Stimulated activated CD4-positive, alpha-beta T cell treated with anti-CD3 and anti-CD28 coated beads, Interleukin-15, amount 100 ng/mL, for 24 hours (primary cell): ENCODE measurements at regions not wholly inside any gene's neighbourhood (a gene's known extent, or its start where the extent isn't known, plus 50 kb on each side); places are given as distances from the start of the nearest gene placed in this dataset.
A peak's percentile ranks its signal among the peaks of the same experiment; 100 is the strongest.

Source experiments
- DNase-seq: peaks from one replicate; pipeline ENCODE4 v3.0.0-alpha.2; 2020

DNA sequence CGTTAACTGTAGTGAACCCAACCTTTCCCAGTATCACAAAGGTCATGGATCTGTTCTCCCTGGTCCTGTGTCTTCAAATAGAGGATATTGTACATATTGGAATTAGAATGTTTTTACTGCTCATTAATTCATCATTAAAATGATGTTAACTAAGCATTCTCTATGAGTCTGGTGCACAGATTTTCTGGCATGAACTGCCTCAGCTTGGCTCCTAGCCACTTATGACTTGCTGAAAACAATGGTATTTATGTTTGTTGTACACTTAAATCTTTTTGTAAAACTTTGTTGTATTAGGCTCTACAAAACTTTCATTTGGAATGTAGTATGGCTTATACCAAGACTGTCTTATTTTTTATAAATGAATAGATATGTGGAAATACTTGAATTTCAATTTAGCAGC, 329.4 kb downstream of the TFEC start:
- no peak for DNase-seq

DNA sequence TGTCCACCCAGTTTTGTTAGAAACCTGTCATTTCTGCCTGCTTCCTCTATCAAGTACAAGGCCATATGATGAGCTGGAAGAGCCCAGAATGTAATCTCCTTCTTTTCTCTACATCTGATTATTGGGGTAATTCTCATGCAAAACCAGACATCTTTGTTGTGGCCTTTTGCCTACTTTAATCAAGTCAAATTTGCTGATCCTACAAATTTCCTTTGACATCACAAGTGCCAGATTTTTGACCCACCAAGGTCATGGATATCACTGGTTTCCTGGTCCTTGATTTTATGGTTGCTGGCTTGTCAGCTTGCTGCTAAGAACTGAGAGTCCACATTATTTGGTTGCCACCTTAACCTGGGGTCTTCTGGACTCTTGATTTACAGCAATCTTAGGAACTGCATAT, 336.1 kb downstream of the TFEC start:
- DNase-seq = no peak

DNA sequence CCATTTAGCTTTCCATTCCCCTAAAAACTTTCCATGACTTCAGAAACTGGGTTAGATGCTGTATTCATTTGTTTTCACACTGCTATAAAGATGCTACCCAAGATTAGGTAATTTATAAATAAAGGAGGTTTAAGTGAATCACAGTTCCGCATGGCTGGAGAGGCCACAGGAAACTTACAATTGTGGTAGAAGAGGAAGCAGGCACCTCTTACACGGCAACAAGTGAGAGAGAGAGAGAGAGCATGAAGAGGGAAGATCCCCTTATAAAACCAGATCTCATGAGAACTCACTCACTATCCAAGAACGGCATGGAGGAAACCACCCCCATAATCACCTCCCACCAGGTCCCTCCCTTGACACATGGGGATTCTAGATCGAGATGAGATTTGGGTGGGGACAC, 336.8 kb downstream of the TFEC start:
- no peak for DNase-seq

DNA sequence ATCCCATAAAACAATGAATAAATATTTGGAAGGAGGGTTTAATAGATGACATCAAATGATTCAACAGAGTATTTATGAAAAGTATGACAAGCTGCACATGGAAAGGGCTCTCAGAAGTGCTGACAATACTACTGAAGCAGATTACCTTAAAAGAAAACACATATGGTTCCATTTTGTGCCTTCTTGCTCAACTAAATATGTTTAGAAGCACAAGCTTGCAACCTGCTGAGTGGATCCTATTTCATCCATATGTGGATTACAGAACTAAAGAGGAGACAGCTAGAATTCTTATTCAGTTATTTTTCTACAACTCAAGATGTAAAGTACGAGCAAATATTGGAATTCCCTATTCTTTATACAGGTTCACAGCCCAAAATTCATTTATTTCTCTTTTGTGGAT, 340.6 kb downstream of the TFEC start:
- DNase-seq = no peak

DNA sequence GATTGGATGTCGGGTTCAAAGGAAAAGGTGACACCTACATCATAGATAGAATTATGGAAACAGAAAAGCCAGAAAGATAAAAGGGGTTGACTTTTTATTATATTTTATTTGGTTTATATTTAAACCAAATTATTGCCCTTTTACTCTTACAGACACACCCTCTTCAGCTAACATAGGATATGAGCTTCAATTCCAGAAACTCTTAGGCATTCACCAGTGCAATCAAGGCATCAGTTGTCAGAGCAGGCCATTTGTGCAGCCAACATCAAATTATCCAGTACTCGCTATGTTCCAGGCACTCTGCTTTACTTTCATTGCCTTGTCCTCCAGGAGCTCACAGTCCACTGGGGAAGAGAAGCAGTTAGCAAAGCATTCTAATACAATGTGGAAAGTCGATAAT, 347.5 kb downstream of the TFEC start:
- DNase-seq = no peak

DNA sequence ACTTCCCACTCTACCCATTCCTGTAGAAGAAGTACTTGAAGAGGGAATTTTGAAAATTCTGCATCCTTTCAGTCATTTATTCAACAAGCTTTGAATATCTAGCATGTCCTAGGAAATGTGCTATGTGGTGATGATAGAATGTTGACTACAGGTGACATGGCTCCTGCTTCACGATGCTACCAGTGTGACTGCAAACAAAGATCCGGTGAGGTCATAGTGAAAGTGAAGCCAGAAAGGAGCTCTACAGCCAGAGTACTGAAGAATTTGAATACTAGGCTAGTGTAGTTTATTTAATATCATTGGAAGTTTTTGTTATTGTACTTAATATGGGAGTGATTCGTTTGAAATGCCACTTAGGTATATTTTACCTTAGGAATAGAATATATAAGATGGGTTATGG, 348.1 kb downstream of the TFEC start:
- no peak for DNase-seq

DNA sequence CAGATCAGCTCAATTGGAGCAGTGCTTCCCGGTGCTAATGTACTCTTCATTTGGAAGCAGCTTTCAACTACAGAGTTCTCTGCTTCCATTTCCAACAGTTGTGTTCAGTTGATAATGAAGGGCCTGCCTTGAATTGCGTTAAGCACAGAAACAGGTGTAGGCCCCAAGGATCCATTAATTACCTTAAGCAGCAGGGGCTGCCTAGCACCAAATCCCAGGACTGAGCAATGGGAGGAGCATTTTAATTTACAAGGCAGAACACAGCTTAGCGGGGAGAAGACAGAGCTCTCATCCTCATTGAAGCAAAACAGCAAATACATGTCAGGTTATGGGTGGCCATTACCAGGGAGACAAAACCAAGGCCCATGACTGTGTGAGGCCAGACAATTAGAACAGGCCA, 349.6 kb downstream of the TFEC start:
- no peak for DNase-seq

DNA sequence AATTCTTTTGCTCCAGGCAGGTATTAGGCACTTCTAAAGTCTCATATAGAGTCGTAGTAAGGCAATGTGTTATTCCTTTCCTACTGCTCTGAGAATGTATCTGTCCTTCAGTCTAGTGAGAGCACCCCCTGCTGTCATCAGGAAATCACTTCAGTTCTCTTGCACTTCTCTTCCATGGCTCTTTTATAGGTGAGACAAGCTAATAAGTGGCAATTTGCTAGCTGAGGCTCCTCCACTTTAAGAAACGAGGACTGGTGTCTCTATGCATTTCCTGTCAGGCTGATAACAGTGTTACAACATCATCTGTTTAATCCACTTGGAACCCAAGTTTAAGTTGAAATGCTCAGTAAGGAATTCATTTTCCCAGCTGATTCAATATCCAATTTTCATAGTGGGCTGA, 350.6 kb downstream of the TFEC start:
- DNase-seq = peak; percentile 5

DNA sequence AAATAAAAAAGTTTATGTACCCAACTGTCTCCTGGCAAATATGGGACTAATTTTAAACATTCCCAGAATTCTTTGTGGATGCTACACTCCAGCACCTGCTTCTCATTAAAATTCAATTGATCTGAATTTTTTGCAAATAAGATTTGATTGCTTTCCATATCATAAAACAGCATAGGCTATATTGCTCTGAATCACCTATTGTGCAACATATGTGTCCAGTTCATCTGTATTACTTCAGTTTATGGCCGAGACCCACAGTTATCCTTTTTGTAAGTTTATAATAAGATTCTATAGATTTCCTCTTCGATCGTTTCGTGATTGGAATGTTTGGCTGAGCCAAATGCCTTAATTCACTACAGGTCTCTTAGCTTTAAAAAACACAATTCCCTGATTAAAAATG, 351.1 kb downstream of the TFEC start:
- DNase-seq = no peak

DNA sequence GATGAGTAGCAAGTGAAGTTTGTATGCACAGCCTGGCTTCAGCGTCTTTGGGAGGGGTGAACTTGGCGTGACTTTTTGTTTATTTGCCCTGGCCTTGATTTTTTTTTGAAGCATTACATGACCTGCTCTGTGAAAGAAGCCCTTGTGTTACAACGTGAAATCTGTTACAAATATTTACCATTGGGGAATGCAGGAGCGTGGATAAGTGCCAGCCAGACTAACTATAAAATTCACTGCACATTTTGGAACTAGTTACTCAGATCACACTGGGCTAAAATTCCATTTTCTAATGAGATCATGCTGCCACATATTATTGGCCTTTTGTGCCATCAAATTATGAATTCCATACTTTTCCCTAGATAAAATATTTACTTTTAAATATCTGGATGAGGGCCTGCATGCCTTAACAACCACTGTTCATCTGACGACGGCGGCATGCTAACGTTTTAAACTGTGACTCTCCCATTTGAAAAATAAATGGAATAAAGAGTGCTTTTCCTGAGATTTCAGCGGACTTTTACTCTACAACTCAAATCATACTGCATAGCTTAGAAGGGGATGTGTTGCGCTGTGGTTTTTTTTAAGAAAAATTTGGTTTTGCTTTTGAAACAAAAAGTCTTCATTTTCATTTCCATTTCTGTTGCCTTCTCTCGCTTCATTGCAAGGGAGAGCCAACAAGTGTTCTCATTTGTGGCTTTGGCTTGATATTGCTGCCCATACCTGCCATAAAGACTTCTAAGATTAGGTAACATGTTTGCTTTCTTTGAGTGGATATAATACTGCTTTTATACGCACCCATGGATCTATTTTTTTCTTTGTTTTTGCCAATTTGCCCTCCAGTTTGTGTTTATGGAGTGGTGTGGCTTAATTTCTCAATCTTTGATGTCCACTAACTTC, 352.2 kb downstream of the TFEC start:
- DNase-seq = no peak

DNA sequence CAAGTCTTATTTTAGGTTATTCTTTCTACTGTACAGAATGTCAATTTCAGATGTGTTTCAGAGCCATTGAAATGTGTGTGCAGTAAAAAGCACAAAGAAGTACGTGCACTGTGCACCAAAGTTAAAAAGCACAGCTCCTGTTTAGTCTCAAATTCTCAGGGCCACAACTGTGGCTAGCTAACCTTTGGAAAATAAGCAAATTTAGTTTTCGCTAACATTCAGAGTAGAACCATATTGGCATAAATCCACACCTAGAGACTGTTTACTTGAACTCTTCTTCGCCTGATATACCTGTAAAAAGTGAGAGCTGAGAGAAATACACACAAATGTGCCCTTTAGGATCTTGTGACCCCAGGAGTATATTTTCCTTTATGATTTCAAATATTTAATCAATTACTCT, 353.9 kb downstream of the TFEC start:
- DNase-seq = no peak

DNA sequence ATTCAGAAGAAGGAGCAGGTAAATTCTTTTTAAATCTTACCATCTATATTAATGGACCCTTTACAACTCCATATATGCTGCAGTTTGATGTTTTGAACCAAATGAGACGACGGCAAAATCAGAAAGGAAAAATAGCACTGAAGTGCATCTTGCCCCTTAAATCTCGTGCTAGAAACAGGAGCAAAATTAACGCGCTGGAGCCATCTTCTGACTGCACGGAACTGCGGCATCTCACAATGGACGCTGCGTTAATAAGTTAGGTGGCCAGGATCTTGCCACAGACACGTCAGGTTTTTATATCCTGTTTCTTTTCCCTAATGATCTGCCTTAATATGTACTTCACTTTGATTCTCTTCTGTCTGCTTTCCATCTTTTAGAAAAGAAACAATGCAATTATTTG, 354.5 kb downstream of the TFEC start:
- DNase-seq = no peak

DNA sequence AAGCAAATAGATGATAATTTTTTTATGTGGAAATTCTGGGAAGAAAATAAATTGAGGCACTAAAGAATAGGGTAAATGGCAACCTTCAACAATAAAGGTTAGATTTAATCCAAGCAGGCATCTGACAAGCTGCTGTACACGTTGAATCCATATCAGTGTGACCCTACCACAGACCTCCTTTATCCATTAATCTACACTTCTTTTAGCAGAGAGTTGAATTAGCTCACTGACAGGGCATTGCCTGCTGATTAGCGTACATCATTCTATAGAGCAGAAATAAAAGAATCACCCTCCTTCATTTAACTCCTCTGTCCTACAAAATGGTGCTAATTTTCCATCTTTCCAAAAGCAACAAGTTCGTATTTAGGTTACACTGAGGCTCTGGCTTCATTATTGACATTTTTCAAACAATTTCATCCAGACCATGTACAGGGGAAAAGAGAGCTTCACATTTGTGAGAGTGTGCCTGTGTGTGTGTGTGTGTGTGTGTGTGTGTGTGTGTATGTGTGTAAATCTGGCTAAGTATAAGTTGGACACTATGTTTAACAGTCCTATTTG, 356.0 kb downstream of the TFEC start:
- no peak for DNase-seq

DNA sequence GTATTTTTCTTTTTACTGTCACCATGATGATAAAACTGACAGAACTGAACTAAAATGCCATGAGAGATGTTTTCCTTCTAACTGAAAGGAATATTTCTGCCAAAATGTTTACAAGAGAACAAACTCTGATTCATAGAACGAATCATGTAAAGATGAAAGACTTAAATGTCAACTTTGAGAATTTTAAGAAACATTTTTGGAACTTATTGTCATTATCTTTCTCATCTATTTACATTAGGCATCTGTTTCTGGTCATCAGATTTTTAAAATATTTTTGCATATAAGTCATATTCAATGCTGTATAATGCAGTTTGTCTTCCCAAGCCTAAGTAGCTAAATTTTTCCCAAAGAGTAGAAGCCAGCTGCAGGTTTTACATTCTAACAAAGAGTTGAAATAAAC, 358.5 kb downstream of the TFEC start:
- DNase-seq = no peak

DNA sequence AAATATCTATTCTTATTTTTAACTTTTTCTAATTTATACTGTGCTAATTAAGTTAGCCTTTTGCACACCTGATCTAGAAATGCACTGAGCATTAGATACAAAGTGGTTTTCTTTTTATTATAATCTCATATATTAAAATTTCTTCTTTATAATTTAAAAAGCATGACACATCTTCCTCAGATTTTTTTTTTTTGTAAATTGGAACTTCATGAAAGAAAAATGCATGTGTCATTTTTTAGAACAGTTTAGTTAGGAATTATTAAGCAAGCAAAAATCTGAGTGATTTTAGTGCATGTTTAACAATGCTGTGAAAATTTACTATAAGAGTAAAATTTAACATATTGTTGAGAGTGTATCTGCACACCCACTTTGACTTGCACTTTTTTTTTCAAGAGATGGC, 367.9 kb downstream of the TFEC start:
- DNase-seq = no peak

DNA sequence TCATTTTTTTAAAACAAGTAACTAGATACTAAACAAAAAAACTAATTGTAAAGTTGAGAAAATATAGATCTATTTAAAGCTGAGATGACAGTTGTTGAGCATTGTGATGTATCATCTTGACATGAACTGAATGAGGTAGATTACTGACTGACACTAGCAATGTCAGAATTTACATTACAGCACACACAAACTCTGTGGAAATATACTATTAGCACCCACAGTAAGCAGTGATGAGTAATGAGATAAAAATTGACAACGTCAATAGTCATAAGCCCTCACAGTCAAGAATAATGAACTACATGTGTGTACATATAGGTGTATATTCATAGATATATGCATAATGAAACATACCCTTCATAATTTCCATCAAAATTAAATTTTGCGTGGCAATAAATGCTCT, 368.4 kb downstream of the TFEC start:
- DNase-seq = no peak

DNA sequence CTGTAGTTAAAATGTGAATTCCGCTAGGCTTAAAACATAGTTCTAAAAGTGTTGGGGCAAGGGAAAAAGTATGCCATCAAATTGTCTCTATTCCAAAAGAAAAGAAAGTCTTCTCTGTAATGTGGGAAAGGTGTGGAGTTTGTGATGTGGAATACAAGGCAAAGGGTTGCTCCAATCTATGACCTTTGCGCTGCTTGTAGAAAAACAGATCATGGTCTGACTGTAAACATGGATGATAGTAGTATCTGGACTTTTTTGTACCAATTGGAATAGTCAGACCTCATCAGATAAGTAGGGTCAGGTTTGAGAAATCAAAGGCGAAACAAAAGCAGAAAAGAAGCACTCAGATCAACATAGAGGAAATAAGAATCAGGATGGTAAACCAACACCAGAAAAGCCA, 372.3 kb downstream of the TFEC start:
- DNase-seq = no peak

DNA sequence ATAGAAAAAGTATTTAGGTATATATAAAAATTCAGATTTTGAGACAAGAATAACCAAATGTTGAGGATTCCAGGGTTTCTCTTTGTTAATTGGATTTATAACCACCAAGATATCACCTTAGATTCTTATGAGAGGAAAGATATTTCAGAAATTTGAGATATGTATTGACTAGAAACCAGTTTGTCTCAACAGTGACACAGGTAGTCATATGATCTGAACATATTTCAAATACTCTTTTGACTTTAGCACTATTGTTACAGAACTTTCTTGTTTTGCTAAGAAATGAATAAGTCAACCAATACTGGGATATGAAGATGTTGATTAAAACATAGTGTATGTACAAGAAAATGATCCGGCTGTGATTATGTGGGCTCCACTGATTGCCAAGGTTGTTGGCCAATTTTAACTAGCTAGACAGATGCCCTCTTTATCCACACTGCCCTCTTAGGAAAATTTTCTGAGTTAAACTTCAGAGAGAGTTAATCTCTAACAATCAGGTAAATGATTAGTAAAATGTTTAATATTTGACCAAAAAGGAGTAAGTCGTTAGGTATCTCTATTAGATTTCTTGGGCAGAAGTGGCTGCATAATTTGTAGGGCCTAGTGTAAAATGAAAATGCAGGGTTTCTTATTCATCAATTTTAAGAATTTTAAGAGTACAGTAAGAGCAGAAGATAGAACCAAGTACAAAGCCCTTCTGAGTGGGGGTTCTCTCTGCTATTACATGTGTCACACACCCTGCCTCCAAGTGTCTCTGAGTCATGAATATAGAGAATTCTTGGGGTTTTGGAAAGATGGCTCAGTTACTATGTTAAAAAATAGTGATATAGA, 376.0 kb downstream of the TFEC start:
- no peak for DNase-seq

DNA sequence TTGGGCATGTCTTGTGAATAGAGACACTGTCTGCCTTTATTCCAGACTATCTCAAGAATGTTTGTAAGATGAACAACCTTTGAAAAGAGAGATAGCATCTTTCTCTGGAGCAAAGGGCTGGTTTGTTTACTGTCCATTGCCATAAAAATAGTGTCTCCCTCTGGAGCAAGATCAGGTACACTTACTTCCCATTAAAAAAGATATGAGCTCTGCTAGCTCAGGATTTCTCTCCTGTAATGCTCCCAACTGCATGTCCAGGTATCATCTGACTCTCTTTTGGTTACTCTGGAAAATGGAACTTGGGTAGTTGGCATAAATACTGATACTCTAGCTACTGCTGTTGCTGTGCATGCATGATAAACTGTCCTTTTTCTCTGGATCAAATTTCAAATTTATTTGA, 381.1 kb downstream of the TFEC start:
- DNase-seq = no peak

DNA sequence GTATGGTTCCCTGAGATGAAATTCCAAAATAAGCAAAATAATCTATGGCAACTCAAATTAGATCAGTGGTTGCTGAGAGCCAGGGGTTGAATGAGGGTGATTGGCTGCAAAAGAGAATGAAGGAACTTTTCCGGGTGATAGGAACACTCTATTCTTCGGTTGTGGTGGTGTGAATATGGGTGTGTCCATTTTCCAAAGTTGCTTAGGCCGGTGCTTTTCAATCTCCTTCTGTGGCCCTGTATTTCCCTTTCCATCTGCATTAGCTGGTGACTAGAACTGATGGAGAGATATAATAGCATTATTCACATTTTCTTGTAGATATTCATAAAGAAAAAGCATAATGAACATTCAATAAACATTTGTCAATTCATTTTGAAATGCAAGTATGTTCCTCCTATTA, 382.9 kb downstream of the TFEC start:
- DNase-seq = no peak

DNA sequence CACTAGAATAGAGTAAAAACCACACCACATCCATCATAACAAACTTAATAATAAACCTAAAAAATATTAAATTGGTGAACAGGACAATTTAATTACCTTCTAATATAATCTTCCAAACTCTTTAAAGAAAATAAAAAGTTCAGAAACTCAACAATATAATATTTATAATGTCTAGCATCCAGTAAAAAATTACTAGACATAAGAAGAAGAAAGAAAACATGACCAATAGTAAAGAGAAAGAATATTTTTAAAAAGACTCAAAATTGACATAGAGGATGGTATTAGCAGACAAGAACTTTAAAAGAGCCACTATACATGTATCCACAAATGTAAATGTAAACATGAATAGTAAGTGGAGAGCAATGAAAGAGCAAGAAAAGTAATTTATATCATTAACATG, 388.4 kb downstream of the TFEC start:
- DNase-seq = no peak

DNA sequence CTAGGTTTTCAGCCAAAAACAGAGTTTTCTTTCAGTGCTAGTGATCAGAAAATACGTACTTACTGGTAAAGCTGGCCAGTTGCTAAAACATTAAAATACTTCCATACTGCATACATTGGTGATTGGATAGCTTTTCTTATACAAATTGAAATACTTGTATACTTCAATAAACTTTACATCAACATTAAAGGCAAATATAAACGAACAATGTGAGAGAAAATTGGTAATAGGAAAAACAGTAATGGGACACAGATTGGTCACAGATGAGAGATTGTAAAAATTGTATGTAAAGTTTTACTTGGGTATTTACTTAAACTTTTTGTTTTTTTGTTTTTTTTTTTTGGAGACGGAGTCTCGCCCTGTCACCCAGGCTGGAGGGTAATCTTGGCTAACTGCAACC, 391.7 kb downstream of the TFEC start:
- no peak for DNase-seq

DNA sequence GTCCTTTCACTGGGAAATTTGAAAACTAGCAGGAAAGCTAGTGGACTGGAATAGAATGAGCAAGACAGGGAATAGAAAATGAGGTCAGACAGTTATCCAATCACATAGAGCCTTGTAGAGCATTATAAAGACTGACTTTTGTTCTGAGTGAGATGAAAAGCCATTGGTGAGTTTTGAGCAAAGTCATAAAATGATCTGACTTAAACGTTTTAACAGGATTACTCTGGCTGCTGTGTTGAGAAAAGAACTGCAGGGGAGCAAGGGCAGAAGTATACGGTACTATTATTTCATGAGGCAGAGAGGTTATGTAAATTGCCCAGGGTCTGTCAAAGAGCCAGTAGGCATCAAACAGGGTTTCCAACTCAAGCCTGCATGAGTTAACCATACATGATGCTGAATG, 393.4 kb downstream of the TFEC start:
- no peak for DNase-seq

DNA sequence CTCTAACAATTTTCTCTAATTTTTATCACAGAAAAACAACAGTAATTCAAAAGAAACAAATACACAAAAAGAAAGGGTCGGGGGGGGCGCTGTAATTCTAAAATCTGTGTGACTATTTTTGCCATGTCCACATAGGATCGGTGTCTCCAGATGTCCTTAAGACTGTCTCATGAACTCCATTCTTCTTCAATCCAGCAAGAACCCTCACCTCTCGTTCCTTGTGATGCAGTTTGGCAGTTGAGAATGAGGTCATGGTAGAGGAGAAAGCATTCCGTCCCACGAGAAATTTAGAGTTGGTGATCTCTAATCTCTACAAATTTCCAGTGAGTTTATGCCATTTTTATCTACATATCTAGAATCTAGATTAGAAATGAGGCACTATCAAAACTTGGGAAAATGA, 394.7 kb downstream of the TFEC start:
- DNase-seq = no peak
